Esophagus squamous epithelium (tissue), 5 donors: ENCODE measurements at regions not wholly inside any gene's neighbourhood (a gene's known extent, or its start where the extent isn't known, plus 50 kb on each side); places are given as distances from the start of the nearest gene placed in this dataset.

ENCODE experiments used
- DNase-seq: peaks from one replicate; lab custom pipeline; 2025; lab: John Stamatoyannopoulos, UW
- H3K27ac ChIP-seq, 4 donors: fragments of 200-600 bp; sonication (generic); one replicate each; pipeline ENCODE4 v1.5.1; 2016 to 2019; ENCODE audit warnings: mild to moderate bottlenecking in 1 of 4
- H3K27me3 ChIP-seq, 4 donors: fragments of 200-600 bp; sonication (generic); 1 replicate in 3 of 4; 2 replicates in 1 of 4; pipeline versions ENCODE4 v1.5.1 to v1.6.0; 2017 to 2021; ENCODE audit warnings: antibody characterized with exemption in 1 of 4
- H3K36me3 ChIP-seq, 3 donors: fragments of 200-600 bp; sonication (generic); one replicate each; pipeline ENCODE4 v1.5.1; 2016 to 2019
- H3K4me1 ChIP-seq, 3 donors: fragments of 200-600 bp; sonication (generic); one replicate each; pipeline ENCODE4 v1.5.1; 2017 to 2019
- H3K4me3 ChIP-seq, 4 donors: fragments of 200-600 bp; sonication (generic); 1 replicate in 3 of 4; 2 replicates in 1 of 4; pipeline ENCODE4 v1.5.1; 2016 to 2019; ENCODE audit warnings: mild to moderate bottlenecking in 2 of 4, moderate library complexity in 1 of 4
- H3K9me3 ChIP-seq, 3 donors: fragments of 200-600 bp; sonication (generic); one replicate each; pipeline ENCODE4 v1.5.1; 2016 to 2019
- CTCF ChIP-seq, 6 experiments: fragments of 450-650 bp in 4 of 6; fragments of 200-600 bp in 2 of 6; sonication (generic) in 2 of 6; IDR thresholded peaks; one replicate each; pipeline ENCODE4 v1.5.1; 2016 to 2019; ENCODE audit warnings: antibody characterized with exemption in 6 of 6, mild to moderate bottlenecking in 4 of 6, moderate library complexity in 4 of 6
- POLR2A ChIP-seq, 4 donors: fragments of 450-650 bp; IDR thresholded peaks; one replicate each; pipeline ENCODE4 v1.6.1; 2017; ENCODE audit warnings: antibody characterized with exemption in 4 of 4, mild to moderate bottlenecking in 4 of 4, moderate library complexity in 3 of 4
- WGBS, 2 donors: methylation state at CpG; one replicate each; pipeline ENCODE4 v1.1.5; 2018; 5-methylcytosine and 5-hydroxymethylcytosine counted together
- intact Hi-C: fragments of 100-400 bp; cut with DNase I; formaldehyde crosslinking; loops from one replicate; pipeline ENCODE4 v1.15.0; 2022
- donor health status: DM: yes; HTN: yes; CAD: no.

GRCh38 chr12:132390287-132391076, 61.1 kb upstream of the GALNT9 start:
- TF ChIP-seq CTCF (IDR thresholded peaks at IDR 0.05) (no peak), POLR2A (IDR thresholded peaks at IDR 0.05) (no peak)
- H3K4me1 ChIP-seq: no peaks in the 10 kb centered on the region
- WGBS, 2 donors: 76% methylated on average over 12 to 15 of the region's 23 CpGs
- no peak overlapping the region for H3K27ac ChIP-seq
- no peak overlapping the region for H3K4me3 ChIP-seq
- DNase-seq: no peak
- peaks cover 0 to 93% (median 6%) of the 10 kb centered on the region in 4 donors for H3K27me3 ChIP-seq
- H3K36me3 ChIP-seq: no peaks in the 10 kb centered on the region
- intact Hi-C loops: no loop called here
- H3K9me3 ChIP-seq: no peaks in the 10 kb centered on the region

GRCh38 chr12:132389526-132390286, 60.3 kb upstream of the GALNT9 start:
- peaks cover 0 to 93% (median 8%) of the 10 kb centered on the region in 4 donors for H3K27me3 ChIP-seq
- no peak overlapping the region for H3K4me3 ChIP-seq
- TF ChIP-seq POLR2A (IDR thresholded peaks at IDR 0.05) (no peak), CTCF (IDR thresholded peaks at IDR 0.05) (no peak)
- intact Hi-C loops: no loop called here
- H3K36me3 ChIP-seq: no peaks in the 10 kb centered on the region
- WGBS, 2 donors: 22 to 37% methylated on average over 5 to 7 of the region's 21 CpGs
- H3K9me3 ChIP-seq: no peaks in the 10 kb centered on the region
- no peak for DNase-seq
- no peak overlapping the region for H3K27ac ChIP-seq
- no peaks in the 10 kb centered on the region for H3K4me1 ChIP-seq

- Histone ChIP-seq H3K36me3 (no peaks in the 10 kb centered on the region), H3K9me3 (no peaks in the 10 kb centered on the region), H3K4me1 (no peaks in the 10 kb centered on the region), H3K27me3 (peaks cover 0 to 88% (median 8%) of the 10 kb centered on the region in 4 donors), H3K4me3 (no peak overlapping the region), H3K27ac (no peak overlapping the region)
- whole genome bisulfite sequencing, 2 donors: 46 to 47% methylated on average over 13 to 14 of the region's 16 CpGs
- intact Hi-C loops: no loop called here
- no peak for DNase-seq
- TF ChIP-seq CTCF (IDR thresholded peaks at IDR 0.05) (no peak), POLR2A (IDR thresholded peaks at IDR 0.05) (no peak)
Measured at GRCh38 chr12:132389026-132389425, 59.6 kb upstream of the GALNT9 start.

GRCh38 chr12:132388379-132389015, 59.1 kb upstream of the GALNT9 start:
- H3K4me3 ChIP-seq: no peak overlapping the region
- 56 to 69% methylated on average over 9 to 12 of the region's 13 CpGs for WGBS, 2 donors
- H3K9me3 ChIP-seq: no peaks in the 10 kb centered on the region
- peaks cover 0 to 88% (median 8%) of the 10 kb centered on the region in 4 donors for H3K27me3 ChIP-seq
- DNase-seq: no peak
- no peak overlapping the region for H3K27ac ChIP-seq
- TF ChIP-seq POLR2A (IDR thresholded peaks at IDR 0.05): no peak
- TF ChIP-seq CTCF (IDR thresholded peaks at IDR 0.05): no peak
- H3K4me1 ChIP-seq: no peaks in the 10 kb centered on the region
- H3K36me3 ChIP-seq: no peaks in the 10 kb centered on the region
- intact Hi-C loops: no loop called here
